SU-DHL-6 (cell line): ENCODE measurements at regions not wholly inside any gene's neighbourhood (a gene's known extent, or its start where the extent isn't known, plus 50 kb on each side); places are given as distances from the start of the nearest gene placed in this dataset.

Experiments
- H2AFZ ChIP-seq: fragments of 200-600 bp; sonication (generic); 2 replicates; pipeline ENCODE4 v1.6.1; 2014; ENCODE audit warnings: low read depth, mild to moderate bottlenecking, moderate library complexity, mixed read lengths, antibody characterized with exemption, low read length; ENCODE audit not compliant: severe bottlenecking
- H3F3A ChIP-seq: fragments of 200-600 bp; shearing (Covaris generic); 2 replicates; pipeline ENCODE4 v1.6.0; 2016; ENCODE audit warnings: antibody characterized with exemption, mild to moderate bottlenecking; ENCODE audit not compliant: insufficient read depth
- H3K27ac ChIP-seq: fragments of 200-600 bp; sonication (generic); 2 replicates; pipeline ENCODE4 v1.5.1; 2016; ENCODE audit warnings: low read depth, mild to moderate bottlenecking, low read length, moderate library complexity, mixed read lengths
- H3K27me3 ChIP-seq: fragments of 200-600 bp; sonication (generic), shearing (Covaris generic); 2 replicates; pipeline ENCODE4 v1.6.0; 2014; ENCODE audit warnings: mild to moderate bottlenecking, low read length
- H3K36me3 ChIP-seq: fragments of 200-600 bp; sonication (generic); 2 replicates; pipeline ENCODE4 v1.6.1; 2014; ENCODE audit warnings: mild to moderate bottlenecking, low read length, mixed read lengths
- H3K4me2 ChIP-seq: fragments of 300-600, 200-600 bp; shearing (Covaris generic), sonication (generic); 2 replicates; pipeline ENCODE4 v1.6.0; 2014; ENCODE audit warnings: low read length, low read depth, mild to moderate bottlenecking; ENCODE audit not compliant: poor library complexity, severe bottlenecking
- H3K4me3 ChIP-seq: fragments of 200-600 bp; sonication (generic); 2 replicates; pipeline ENCODE4 v1.5.1; 2014; ENCODE audit warnings: antibody characterized with exemption, low read length, mild to moderate bottlenecking, mixed read lengths; ENCODE audit not compliant: insufficient read depth, poor library complexity, severe bottlenecking
- H3K79me2 ChIP-seq: fragments of 200-600 bp; sonication (generic); 2 replicates; pipeline ENCODE4 v1.6.1; 2014; ENCODE audit warnings: mild to moderate bottlenecking, low read length, moderate library complexity; ENCODE audit not compliant: insufficient read depth
- H3K9ac ChIP-seq: fragments of 200-600 bp; sonication (generic); 2 replicates; pipeline ENCODE4 v1.7.0; 2014; ENCODE audit warnings: mild to moderate bottlenecking, low read length
- H3K9me2 ChIP-seq: fragments of 200-600 bp; sonication (generic); replicated peaks from 2 replicates; pipeline ENCODE4 v1.6.1; 2014; ENCODE audit warnings: low read length; ENCODE audit not compliant: insufficient read depth
- H3K9me3 ChIP-seq: fragments of 200-600 bp; sonication (generic); 2 replicates; pipeline ENCODE4 v1.6.1; 2014; ENCODE audit warnings: low read length, mixed read lengths; ENCODE audit not compliant: insufficient read depth
- H4K20me1 ChIP-seq: fragments of 200-600 bp; sonication (generic); 2 replicates; pipeline ENCODE4 v1.6.1; 2014; ENCODE audit warnings: low read depth, mild to moderate bottlenecking, antibody characterized with exemption, low read length, moderate library complexity, mixed read lengths
- CTCF ChIP-seq: fragments of 200-600 bp; sonication (generic); IDR thresholded peaks from one replicate; pipeline ENCODE4 v1.5.1; 2017; ENCODE audit warnings: antibody characterized with exemption, mild to moderate bottlenecking, low read length, moderate library complexity; ENCODE audit not compliant: insufficient read depth, poor library complexity, severe bottlenecking
- EZH2phosphoT487 ChIP-seq: fragments of 200-600 bp; sonication (generic), shearing (Covaris generic); conservative IDR thresholded peaks from 2 replicates; pipeline ENCODE4 v1.6.1; 2018; ENCODE audit warnings: mild to moderate bottlenecking, antibody characterized with exemption, low read length, moderate library complexity, mixed read lengths

GRCh38 chr5:28226407-28226806 lies 1188.0 kb upstream of the CDH9 start:
- no peak overlapping the region for H2AFZ ChIP-seq
- no peaks in the 10 kb centered on the region for H3K79me2 ChIP-seq
- H3K4me3 ChIP-seq = no peak overlapping the region
- no peaks in the 10 kb centered on the region for H3K27me3 ChIP-seq
- H3K9ac ChIP-seq = no peak overlapping the region
- no peaks in the 10 kb centered on the region for H3K9me2 ChIP-seq
- H3K27ac ChIP-seq = no peak overlapping the region
- no peaks in the 10 kb centered on the region for H3K36me3 ChIP-seq
- H3F3A ChIP-seq = no peaks in the 10 kb centered on the region
- TF ChIP-seq CTCF (no peak), EZH2phosphoT487 (no peak)
- H3K4me2 ChIP-seq = no peak overlapping the region
- H4K20me1 ChIP-seq = no peaks in the 10 kb centered on the region
- no peaks in the 10 kb centered on the region; the same call in 1 of the 2 replicates for H3K9me3 ChIP-seq

- Histone ChIP-seq H3K4me2 (no peak overlapping the region), H3K9me2 (no peaks in the 10 kb centered on the region), H4K20me1 (no peaks in the 10 kb centered on the region), H3F3A (no peaks in the 10 kb centered on the region), H3K9ac (no peak overlapping the region), H3K27me3 (no peaks in the 10 kb centered on the region), H3K27ac (no peak overlapping the region), H3K4me3 (no peak overlapping the region), H3K79me2 (no peaks in the 10 kb centered on the region), H2AFZ (no peak overlapping the region), H3K36me3 (no peaks in the 10 kb centered on the region), H3K9me3 (no peaks in the 10 kb centered on the region)
- TF ChIP-seq EZH2phosphoT487 (no peak), CTCF (no peak)
Measured at GRCh38 chr5:28219539-28219938, 1181.2 kb upstream of the CDH9 start.

- H3K4me2 ChIP-seq = no peak overlapping the region
- H3K36me3 ChIP-seq = no peaks in the 10 kb centered on the region
- no peaks in the 10 kb centered on the region for H3K9me3 ChIP-seq
- no peak overlapping the region for H3K27ac ChIP-seq
- H3K9ac ChIP-seq = no peak overlapping the region
- H3F3A ChIP-seq = no peaks in the 10 kb centered on the region
- H2AFZ ChIP-seq = no peak overlapping the region
- no peaks in the 10 kb centered on the region for H4K20me1 ChIP-seq
- TF ChIP-seq CTCF = no peak
- no peak for TF ChIP-seq EZH2phosphoT487
- no peaks in the 10 kb centered on the region for H3K79me2 ChIP-seq
- no peaks in the 10 kb centered on the region for H3K27me3 ChIP-seq
- no peaks in the 10 kb centered on the region for H3K9me2 ChIP-seq
- no peak overlapping the region for H3K4me3 ChIP-seq
Measured at GRCh38 chr5:28217695-28218094, 1179.3 kb upstream of the CDH9 start.
